Adipocyte (in vitro differentiated cells): ENCODE measurements at regions not wholly inside any gene's neighbourhood (a gene's known extent, or its start where the extent isn't known, plus 50 kb on each side); places are given as distances from the start of the nearest gene placed in this dataset.

Experiments used
- DNase-seq: peaks from one replicate; pipeline ENCODE4 v3.0.0-alpha.2; 2015; ENCODE audit warnings: low read depth
- H3K27me3 ChIP-seq: replicated peaks from 2 replicates; pipeline ENCODE4 v1.7.0; 2013; ENCODE audit warnings: mild to moderate bottlenecking, low read length, moderate library complexity; ENCODE audit not compliant: control insufficient read depth, insufficient read depth
- H3K36me3 ChIP-seq: 2 replicates; pipeline ENCODE4 v1.7.0; 2013; ENCODE audit warnings: low read length, mild to moderate bottlenecking, moderate library complexity; ENCODE audit not compliant: control insufficient read depth, insufficient read depth, severe bottlenecking
- H3K4me1 ChIP-seq: 2 replicates; pipeline ENCODE4 v1.7.0; 2013; ENCODE audit warnings: mild to moderate bottlenecking, low read length, moderate library complexity; ENCODE audit not compliant: control insufficient read depth, insufficient read depth
- H3K4me3 ChIP-seq: 2 replicates; pipeline ENCODE4 v1.7.0; 2013; ENCODE audit warnings: mild to moderate bottlenecking, low read length, moderate library complexity
- H3K9ac ChIP-seq: 2 replicates; pipeline ENCODE4 v1.7.0; 2013; ENCODE audit warnings: mild to moderate bottlenecking, low read length, moderate library complexity
- H3K9me3 ChIP-seq: 2 replicates; pipeline ENCODE4 v1.7.0; 2013; ENCODE audit warnings: mild to moderate bottlenecking, low read length, moderate library complexity; ENCODE audit not compliant: control insufficient read depth

- H3K9me3 ChIP-seq = no peaks in the 10 kb centered on the region
- peaks cover 3% of the 10 kb centered on the region for H3K4me1 ChIP-seq
- no peaks in the 10 kb centered on the region for H3K27me3 ChIP-seq
- DNase-seq = peak; percentile 43
- no peak overlapping the region for H3K9ac ChIP-seq
- H3K4me3 ChIP-seq = no peak overlapping the region
- no peaks in the 10 kb centered on the region for H3K36me3 ChIP-seq
Observed at GRCh38 chr2:7825591-7826312, 856.1 kb upstream of the ID2 start.

- no peaks in the 10 kb centered on the region for H3K36me3 ChIP-seq
- H3K9me3 ChIP-seq = no peaks in the 10 kb centered on the region
- H3K4me3 ChIP-seq = no peak overlapping the region
- no peak overlapping the region for H3K9ac ChIP-seq
- DNase-seq = no peak
- H3K27me3 ChIP-seq = no peaks in the 10 kb centered on the region
- H3K4me1 ChIP-seq = peaks cover 3% of the 10 kb centered on the region
Observed at GRCh38 chr2:7826656-7827055, 855.2 kb upstream of the ID2 start.

GRCh38 chr2:7829241-7829640 lies 852.6 kb upstream of the ID2 start:
- Histone ChIP-seq H3K9me3 (no peaks in the 10 kb centered on the region), H3K4me1 (no peaks in the 10 kb centered on the region), H3K27me3 (no peaks in the 10 kb centered on the region), H3K36me3 (no peaks in the 10 kb centered on the region), H3K9ac (no peak overlapping the region), H3K4me3 (no peak overlapping the region)
- no peak for DNase-seq

GRCh38 chr2:7830616-7831015 lies 851.2 kb upstream of the ID2 start:
- Histone ChIP-seq H3K27me3 (no peaks in the 10 kb centered on the region), H3K4me1 (no peaks in the 10 kb centered on the region), H3K9ac (no peak overlapping the region), H3K36me3 (no peaks in the 10 kb centered on the region), H3K9me3 (no peaks in the 10 kb centered on the region), H3K4me3 (no peak overlapping the region)
- DNase-seq = no peak

GRCh38 chr2:7835151-7835550 lies 846.7 kb upstream of the ID2 start:
- Histone ChIP-seq H3K36me3 (no peaks in the 10 kb centered on the region), H3K9ac (no peak overlapping the region), H3K4me3 (no peak overlapping the region), H3K4me1 (no peaks in the 10 kb centered on the region), H3K9me3 (no peaks in the 10 kb centered on the region), H3K27me3 (no peaks in the 10 kb centered on the region)
- no peak for DNase-seq

- Histone ChIP-seq H3K36me3 (no peaks in the 10 kb centered on the region), H3K4me1 (no peaks in the 10 kb centered on the region), H3K4me3 (no peak overlapping the region), H3K9me3 (no peaks in the 10 kb centered on the region), H3K27me3 (no peaks in the 10 kb centered on the region), H3K9ac (no peak overlapping the region)
- no peak for DNase-seq
Observed at GRCh38 chr2:7835693-7836680, 845.9 kb upstream of the ID2 start.

- Histone ChIP-seq H3K4me1 (no peaks in the 10 kb centered on the region), H3K9me3 (no peaks in the 10 kb centered on the region), H3K27me3 (no peaks in the 10 kb centered on the region), H3K4me3 (no peak overlapping the region), H3K9ac (no peak overlapping the region), H3K36me3 (no peaks in the 10 kb centered on the region)
- no peak for DNase-seq
Observed at GRCh38 chr2:7837237-7837760, 844.6 kb upstream of the ID2 start.

- Histone ChIP-seq H3K4me1 (no peaks in the 10 kb centered on the region), H3K9me3 (no peaks in the 10 kb centered on the region), H3K4me3 (no peak overlapping the region), H3K36me3 (no peaks in the 10 kb centered on the region), H3K9ac (no peak overlapping the region), H3K27me3 (no peaks in the 10 kb centered on the region)
- DNase-seq = no peak
Observed at GRCh38 chr2:7838669-7839068, 843.2 kb upstream of the ID2 start.

GRCh38 chr2:7840651-7841380 lies 841.0 kb upstream of the ID2 start:
- H3K36me3 ChIP-seq = no peaks in the 10 kb centered on the region
- H3K4me1 ChIP-seq = peaks cover 18% of the 10 kb centered on the region
- no peaks in the 10 kb centered on the region for H3K27me3 ChIP-seq
- no peak overlapping the region for H3K9ac ChIP-seq
- no peaks in the 10 kb centered on the region for H3K9me3 ChIP-seq
- DNase-seq = no peak
- no peak overlapping the region for H3K4me3 ChIP-seq

GRCh38 chr2:7841751-7842150 lies 840.1 kb upstream of the ID2 start:
- no peak overlapping the region for H3K9ac ChIP-seq
- no peak for DNase-seq
- H3K4me3 ChIP-seq = no peak overlapping the region
- no peaks in the 10 kb centered on the region for H3K36me3 ChIP-seq
- H3K4me1 ChIP-seq = peaks cover 21% of the 10 kb centered on the region
- H3K9me3 ChIP-seq = no peaks in the 10 kb centered on the region
- H3K27me3 ChIP-seq = no peaks in the 10 kb centered on the region
